ENCODE measurements at regions not wholly inside any gene's neighbourhood (a gene's known extent, or its start where the extent isn't known, plus 50 kb on each side); places are given as distances from the start of the nearest gene placed in this dataset.

DNA sequence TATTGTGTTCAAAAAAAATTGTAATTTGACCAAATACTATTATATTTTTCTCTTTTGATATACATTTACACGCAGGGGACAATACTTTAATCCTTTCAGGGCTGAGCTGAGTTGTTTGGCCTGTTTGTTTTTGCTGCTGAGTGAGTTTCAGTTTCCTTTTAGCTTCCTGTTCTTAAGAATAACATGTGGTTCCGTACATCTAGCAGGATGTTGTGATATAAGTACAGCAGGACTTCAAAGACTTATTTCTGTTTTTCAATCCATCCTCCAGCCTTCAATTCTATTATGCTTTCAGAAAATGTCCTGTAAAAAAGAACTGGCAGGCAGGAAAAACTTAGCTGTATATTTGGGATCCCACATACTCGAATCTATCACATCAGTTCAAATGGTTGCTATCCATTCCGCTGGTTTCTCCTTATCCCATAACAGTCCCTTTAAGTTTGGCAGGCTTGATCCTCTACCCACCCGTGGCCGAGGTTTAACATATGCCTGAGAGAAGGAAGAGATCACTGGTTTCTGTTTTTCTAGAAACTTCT, 1037.3 kb upstream of the ACO1 start:
- TF ChIP-seq, protein P1, sequence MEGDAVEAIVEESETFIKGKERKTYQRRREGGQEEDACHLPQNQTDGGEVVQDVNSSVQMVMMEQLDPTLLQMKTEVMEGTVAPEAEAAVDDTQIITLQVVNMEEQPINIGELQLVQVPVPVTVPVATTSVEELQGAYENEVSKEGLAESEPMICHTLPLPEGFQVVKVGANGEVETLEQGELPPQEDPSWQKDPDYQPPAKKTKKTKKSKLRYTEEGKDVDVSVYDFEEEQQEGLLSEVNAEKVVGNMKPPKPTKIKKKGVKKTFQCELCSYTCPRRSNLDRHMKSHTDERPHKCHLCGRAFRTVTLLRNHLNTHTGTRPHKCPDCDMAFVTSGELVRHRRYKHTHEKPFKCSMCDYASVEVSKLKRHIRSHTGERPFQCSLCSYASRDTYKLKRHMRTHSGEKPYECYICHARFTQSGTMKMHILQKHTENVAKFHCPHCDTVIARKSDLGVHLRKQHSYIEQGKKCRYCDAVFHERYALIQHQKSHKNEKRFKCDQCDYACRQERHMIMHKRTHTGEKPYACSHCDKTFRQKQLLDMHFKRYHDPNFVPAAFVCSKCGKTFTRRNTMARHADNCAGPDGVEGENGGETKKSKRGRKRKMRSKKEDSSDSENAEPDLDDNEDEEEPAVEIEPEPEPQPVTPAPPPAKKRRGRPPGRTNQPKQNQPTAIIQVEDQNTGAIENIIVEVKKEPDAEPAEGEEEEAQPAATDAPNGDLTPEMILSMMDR (conservative IDR thresholded peaks at IDR 0.05): no peak
- TF ChIP-seq EZH2 (IDR thresholded peaks at IDR 0.05; ENCODE audit: low read depth): no peak

Data from PC-9 (cell line).